GM13977 (cell line): ENCODE measurements at regions not wholly inside any gene's neighbourhood (a gene's known extent, or its start where the extent isn't known, plus 50 kb on each side); places are given as distances from the start of the nearest gene placed in this dataset.

Experiments used
- DNase-seq: peaks from one replicate; pipeline ENCODE4 v3.0.0; 2012; ENCODE audit warnings: low spot score
- CTCF ChIP-seq: IDR thresholded peaks from 2 replicates; pipeline ENCODE4 v1.5.1; 2012; ENCODE audit warnings: mild to moderate bottlenecking, control low read depth; ENCODE audit not compliant: insufficient read depth; ENCODE audit errors: extremely low read depth, missing control alignments
- in situ Hi-C: fragments of 300-500 bp; cut with MboI; formaldehyde crosslinking; loops from one replicate; pipeline ENCODE4 v1.12.0; 2022; ENCODE audit warnings: low sequenced_read_pairs, low pct_unique_long_range_greater_than_20kb, mixed read lengths, inconsistent platforms; ENCODE audit not compliant: unreplicated experiment

- no peak for DNase-seq
- in situ Hi-C loops, result no loop called here
Measured at GRCh38 chr14:55822906-55823305, 242.9 kb downstream of the KTN1 start.

GRCh38 chr14:55832122-55832911 lies 252.3 kb downstream of the KTN1 start:
- in situ Hi-C loops, result no loop called here
- no peak for TF ChIP-seq CTCF
- DNase-seq, result no peak

More at GRCh38 chr14:55822906-55823305, 242.9 kb downstream of the KTN1 start:
- no peak for TF ChIP-seq CTCF

GRCh38 chr14:55832974-55833373 lies 253.0 kb downstream of the KTN1 start:
- no peak for DNase-seq
- no peak for TF ChIP-seq CTCF
- in situ Hi-C loops, result no loop called here

GRCh38 chr14:55834390-55834789 lies 254.4 kb downstream of the KTN1 start:
- TF ChIP-seq CTCF, result no peak
- no peak for DNase-seq
- in situ Hi-C loops, result no loop called here

GRCh38 chr14:55835985-55836384 lies 256.0 kb downstream of the KTN1 start:
- in situ Hi-C loops, result no loop called here
- TF ChIP-seq CTCF, result no peak
- no peak for DNase-seq

GRCh38 chr14:55837467-55837866 lies 257.5 kb downstream of the KTN1 start:
- no peak for TF ChIP-seq CTCF
- in situ Hi-C loops, result no loop called here
- DNase-seq, result no peak
